HG03354 (cell line): ENCODE measurements at regions not wholly inside any gene's neighbourhood (a gene's known extent, or its start where the extent isn't known, plus 50 kb on each side); places are given as distances from the start of the nearest gene placed in this dataset.

ENCODE experiments used
- ATAC-seq: cut with Tn5 transposase; IDR thresholded peaks from one replicate; pipeline ENCODE4 v1.9.1; 2021; ENCODE audit warnings: mild to moderate bottlenecking; ENCODE audit not compliant: unreplicated experiment, poor library complexity, severe bottlenecking

DNA sequence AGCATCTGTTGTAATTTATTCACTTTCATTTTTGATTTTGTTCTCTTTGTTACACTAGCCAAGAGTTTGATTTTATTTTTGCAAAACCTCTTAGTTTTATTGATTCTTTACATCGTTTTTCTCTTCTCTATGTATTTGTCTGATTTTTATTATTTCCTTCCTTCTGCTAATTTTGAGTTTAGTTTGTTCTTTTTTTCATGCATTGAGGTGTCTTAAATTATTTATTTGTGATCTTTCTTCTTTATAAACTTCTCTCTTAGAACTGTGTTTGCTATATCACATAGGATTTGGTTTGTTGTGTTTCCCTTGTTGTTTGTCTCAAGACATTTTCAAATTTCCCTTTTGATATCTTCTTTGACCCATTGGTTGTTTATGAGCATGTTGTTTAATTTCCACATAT, 51.7 kb upstream of the NFKBIA start:
- ATAC-seq, result no peak

DNA sequence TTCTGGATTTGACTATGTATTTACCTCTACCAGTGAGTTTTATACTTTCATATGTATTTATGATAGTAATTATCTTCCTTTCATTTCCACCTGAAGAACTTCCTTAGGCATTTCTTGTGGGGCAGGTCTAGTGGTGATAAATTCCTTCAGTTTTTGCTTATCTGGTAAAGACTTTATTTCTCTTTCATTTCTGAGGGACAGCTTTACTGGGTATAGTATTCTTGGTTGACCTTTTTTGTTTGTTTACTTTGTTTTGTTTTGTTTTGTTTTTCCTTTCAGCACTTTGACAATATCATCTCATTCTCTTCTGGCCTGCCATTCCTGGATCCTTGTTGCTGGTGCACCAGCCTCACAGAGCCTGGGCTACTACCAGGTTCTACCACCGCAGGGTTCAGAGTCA, 53.9 kb upstream of the NFKBIA start:
- ATAC-seq, result no peak

DNA sequence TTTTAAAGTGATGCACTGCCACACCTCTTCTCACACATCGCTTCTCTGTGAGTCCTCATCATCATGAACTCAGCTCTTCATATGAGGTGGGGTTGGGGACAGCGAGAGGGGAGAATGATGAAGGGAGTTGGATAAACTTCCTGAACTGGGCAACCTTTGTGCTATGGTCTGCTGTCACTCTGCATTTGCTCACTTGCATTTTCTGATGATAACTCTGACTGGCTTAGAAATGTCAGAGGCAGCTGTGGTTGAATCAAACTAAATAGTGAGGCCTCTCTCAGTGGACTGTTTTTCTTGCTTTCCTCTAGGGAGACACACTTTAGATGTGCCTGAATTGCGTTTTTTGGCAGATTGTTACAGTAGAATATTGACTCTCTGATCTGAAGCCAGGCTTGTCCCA, 55.2 kb upstream of the NFKBIA start:
- no peak for ATAC-seq

DNA sequence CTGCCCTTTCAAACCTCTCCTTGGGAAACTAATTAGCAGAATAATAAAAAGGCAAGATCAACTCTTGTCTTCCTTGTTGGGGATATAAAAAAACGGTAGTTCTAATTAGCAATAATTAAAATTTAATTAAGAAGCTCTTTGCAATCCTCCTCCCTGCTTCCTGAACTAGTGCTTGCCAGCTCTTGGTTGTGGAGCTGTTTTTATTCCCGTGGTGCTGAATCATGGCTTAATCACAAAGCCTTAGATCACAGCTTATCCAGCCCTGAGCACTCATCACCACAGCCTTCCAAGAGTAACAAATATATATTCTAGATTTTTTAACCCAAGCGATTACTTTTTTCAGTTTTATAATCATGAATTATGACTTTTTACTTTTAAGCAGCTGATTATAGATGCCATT, 63.2 kb upstream of the INSM2 start:
- ATAC-seq, result no peak

DNA sequence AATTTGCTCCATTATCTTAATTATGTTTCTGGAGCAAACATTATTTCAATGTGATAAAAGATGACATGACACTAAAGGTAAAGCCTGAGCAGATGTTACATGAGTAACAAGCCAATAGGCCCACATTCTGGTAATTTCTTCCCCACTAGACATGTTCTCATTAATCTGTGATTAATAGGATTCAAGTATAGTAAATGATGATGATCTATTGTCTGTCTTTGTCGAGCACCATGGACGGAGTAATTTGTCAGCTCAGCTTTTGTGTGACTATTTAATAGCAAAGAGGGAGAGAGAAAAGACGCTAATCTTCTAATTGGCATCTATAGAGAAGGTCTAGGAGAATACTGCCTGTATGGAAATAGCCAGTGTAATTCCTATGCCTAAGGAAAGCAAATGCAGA, 62.2 kb upstream of the INSM2 start:
- no peak for ATAC-seq

DNA sequence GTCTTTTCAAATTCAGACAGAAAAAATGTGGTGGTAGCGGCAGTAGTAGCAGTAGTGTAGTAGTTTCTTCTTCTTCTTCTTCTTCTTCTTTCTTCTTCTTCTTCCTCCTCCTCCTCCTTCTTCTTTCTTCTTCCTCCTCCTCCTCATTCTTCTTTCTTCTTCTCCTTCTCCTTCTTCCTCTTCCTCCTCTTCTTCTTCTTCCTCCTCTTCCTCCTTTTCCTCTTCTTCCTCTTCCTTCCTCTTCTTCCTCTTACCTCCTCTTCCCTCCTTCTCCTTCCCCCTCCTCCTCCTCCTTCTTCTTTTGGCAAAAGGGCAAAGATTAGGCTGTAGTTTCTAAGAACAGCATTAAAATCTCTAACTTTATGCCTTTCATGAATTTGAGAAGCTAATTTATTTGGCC, 59.6 kb upstream of the INSM2 start:
- ATAC-seq, result no peak

DNA sequence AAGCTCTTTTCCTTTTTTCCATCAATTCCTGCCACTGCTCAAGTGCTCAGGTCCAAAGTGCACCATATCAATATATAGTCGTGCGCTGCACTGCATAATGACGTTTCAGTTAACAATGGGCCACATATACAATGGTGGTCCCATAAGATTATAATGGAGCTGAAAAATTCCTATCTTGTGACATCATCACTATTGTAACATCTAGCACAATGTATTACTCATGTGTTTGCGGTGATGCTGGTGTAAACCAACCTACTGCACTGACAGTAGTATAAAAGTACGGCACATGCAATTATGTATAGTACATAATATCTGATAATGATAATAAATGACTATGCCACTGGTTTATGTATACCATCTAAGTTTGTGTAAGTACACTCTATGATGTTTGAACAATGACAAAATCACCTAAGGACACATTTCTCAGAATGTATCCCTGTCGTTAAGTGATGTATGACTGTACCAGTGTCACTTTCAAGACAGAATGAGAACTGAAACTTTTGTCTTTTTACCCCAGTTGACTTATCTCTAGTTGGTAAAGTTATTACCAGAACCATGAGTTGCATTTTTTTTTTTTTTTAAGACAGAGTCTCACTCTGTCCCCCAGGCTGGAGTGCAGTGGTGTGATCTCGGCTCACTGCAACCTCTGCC, 53.7 kb upstream of the INSM2 start:
- ATAC-seq, result peak; percentile 90

DNA sequence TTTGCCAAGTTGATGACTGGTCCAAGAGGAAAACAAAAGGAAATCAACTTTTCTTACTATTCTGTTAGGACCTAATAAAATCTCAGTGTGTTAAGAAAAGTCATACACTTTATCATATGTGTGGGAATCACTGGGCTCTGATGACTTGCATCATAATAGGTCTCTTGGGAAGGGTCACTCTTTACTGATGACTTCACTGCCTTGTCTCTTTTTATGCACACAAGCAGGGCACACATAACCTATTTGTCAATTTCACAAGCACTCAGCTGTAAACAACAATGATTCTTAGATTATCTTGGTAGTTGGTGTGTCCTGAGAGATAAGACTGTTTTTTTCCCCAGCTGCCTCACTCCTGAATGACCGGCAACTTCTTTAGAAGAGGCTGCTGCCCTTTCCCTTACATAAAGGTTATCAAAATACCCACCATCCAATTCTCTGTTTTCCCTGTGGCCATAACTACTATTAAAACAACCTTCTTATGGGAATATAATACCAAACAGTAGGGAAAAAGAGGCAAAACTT, 50.9 kb upstream of the INSM2 start:
- ATAC-seq, result no peak
